ENCODE measurements at regions not wholly inside any gene's neighbourhood (a gene's known extent, or its start where the extent isn't known, plus 50 kb on each side); places are given as distances from the start of the nearest gene placed in this dataset.

GRCh38 chr12:75872762-75873161, 158.8 kb downstream of the PHLDA1 start:
- no peak overlapping the region for H3K9ac ChIP-seq (ENCODE audit: low read depth, low read length, poor library complexity)

GRCh38 chr12:75870878-75871277, 160.7 kb downstream of the PHLDA1 start:
- no peak overlapping the region for H2BK5ac ChIP-seq (ENCODE audit: low read length)
- no peak overlapping the region for H3K18ac ChIP-seq (ENCODE audit: low read length)
- H4K8ac ChIP-seq (ENCODE audit: low read depth, low read length), result no peak overlapping the region
- no peaks in the 10 kb centered on the region for H3K36me3 ChIP-seq (replicated peaks in 1 of 2; ENCODE audit: control insufficient read depth in 2 of 2, insufficient read depth in 2 of 2, low read length in 2 of 2)
- no peak overlapping the region for H2AFZ ChIP-seq (ENCODE audit: low read length)
- no peak overlapping the region for H3K9ac ChIP-seq (ENCODE audit: low read depth, low read length, poor library complexity)
- no peaks in the 10 kb centered on the region for H3K27me3 ChIP-seq (ENCODE audit: control insufficient read depth in 3 of 3, insufficient read depth in 3 of 3, low read depth in 1 of 3, low read length in 3 of 3)
- no peaks in the 10 kb centered on the region for H3K79me1 ChIP-seq (ENCODE audit: low read depth, low read length)
- WGBS, 2 donors (ENCODE audit: extremely low coverage in 2 of 2, insufficient read length in 2 of 2, insufficient replicate concordance in 1 of 2), result no CpG with 5 or more reads among the region's 2 CpGs
- peaks cover 0 to 3% of the 10 kb centered on the region in 2 donors for H3K9me3 ChIP-seq (replicated peaks in 1 of 2; ENCODE audit: control insufficient read depth in 2 of 2, insufficient read depth in 1 of 2, low read depth in 1 of 2, low read length in 2 of 2)
- no peak overlapping the region for H3K4ac ChIP-seq (ENCODE audit: low read length)
- no peak overlapping the region for H3K23ac ChIP-seq (ENCODE audit: low read depth, low read length, poor library complexity)
- no peak overlapping the region for H3K14ac ChIP-seq (ENCODE audit: low read length)
- no peak overlapping the region for H3K4me2 ChIP-seq (ENCODE audit: insufficient read depth, low read length, poor library complexity, severe bottlenecking)
- H4K91ac ChIP-seq (ENCODE audit: low read depth, low read length, poor library complexity), result no peak overlapping the region
- peaks cover 2 to 4% of the 10 kb centered on the region in 2 donors for H3K4me1 ChIP-seq (ENCODE audit: control insufficient read depth in 2 of 2, insufficient read depth in 1 of 2, low read depth in 1 of 2, low read length in 2 of 2)
- H2BK15ac ChIP-seq (ENCODE audit: low read length), result no peak overlapping the region
- no peak overlapping the region for H3K4me3 ChIP-seq (ENCODE audit: low read length in 2 of 2)
- no peak overlapping the region for H3K27ac ChIP-seq (replicated peaks; ENCODE audit: low read length)
- DNase-seq (ENCODE audit: low spot score), result no peak
- H2BK12ac ChIP-seq (ENCODE audit: low read length), result no peak overlapping the region
- H2BK120ac ChIP-seq (ENCODE audit: low read depth, low read length), result no peak overlapping the region
- no peak overlapping the region for H2AK5ac ChIP-seq (ENCODE audit: low read depth, low read length)

More at GRCh38 chr12:75872762-75873161, 158.8 kb downstream of the PHLDA1 start:
- Histone ChIP-seq H2AK5ac (ENCODE audit: low read depth, low read length) (no peak overlapping the region), H4K91ac (ENCODE audit: low read depth, low read length, poor library complexity) (no peak overlapping the region), H3K14ac (ENCODE audit: low read length) (no peak overlapping the region), H2BK15ac (ENCODE audit: low read length) (no peak overlapping the region), H3K9me3 (replicated peaks in 1 of 2; ENCODE audit: control insufficient read depth in 2 of 2, insufficient read depth in 1 of 2, low read depth in 1 of 2, low read length in 2 of 2) (no peaks in the 10 kb centered on the region), H3K4me3 (ENCODE audit: low read length in 2 of 2) (no peak overlapping the region), H3K4me1 (ENCODE audit: control insufficient read depth in 2 of 2, insufficient read depth in 1 of 2, low read depth in 1 of 2, low read length in 2 of 2) (peaks cover 4 to 14% of the 10 kb centered on the region in 2 donors), H3K36me3 (replicated peaks in 1 of 2; ENCODE audit: control insufficient read depth in 2 of 2, insufficient read depth in 2 of 2, low read length in 2 of 2) (no peaks in the 10 kb centered on the region), H2BK120ac (ENCODE audit: low read depth, low read length) (no peak overlapping the region), H3K4ac (ENCODE audit: low read length) (no peak overlapping the region), H3K27ac (replicated peaks; ENCODE audit: low read length) (no peak overlapping the region), H3K79me1 (ENCODE audit: low read depth, low read length) (no peaks in the 10 kb centered on the region), H3K4me2 (ENCODE audit: insufficient read depth, low read length, poor library complexity, severe bottlenecking) (no peak overlapping the region), H3K23ac (ENCODE audit: low read depth, low read length, poor library complexity) (no peak overlapping the region), H2BK5ac (ENCODE audit: low read length) (no peak overlapping the region), H2BK12ac (ENCODE audit: low read length) (no peak overlapping the region), H3K18ac (ENCODE audit: low read length) (no peak overlapping the region), H2AFZ (ENCODE audit: low read length) (no peak overlapping the region), H4K8ac (ENCODE audit: low read depth, low read length) (no peak overlapping the region), H3K27me3 (ENCODE audit: control insufficient read depth in 3 of 3, insufficient read depth in 3 of 3, low read depth in 1 of 3, low read length in 3 of 3) (no peaks in the 10 kb centered on the region)
- no peak for DNase-seq (ENCODE audit: low spot score)
- WGBS, 2 donors (ENCODE audit: extremely low coverage in 2 of 2, insufficient read length in 2 of 2, insufficient replicate concordance in 1 of 2), result no CpG with 5 or more reads among the region's 2 CpGs

- no peak overlapping the region for H3K27ac ChIP-seq (replicated peaks; ENCODE audit: low read length)
Observed at GRCh38 chr12:75868501-75868900, 163.1 kb downstream of the PHLDA1 start.

GRCh38 chr12:75865315-75865714, 166.3 kb downstream of the PHLDA1 start:
- no peak overlapping the region for H2BK5ac ChIP-seq (ENCODE audit: low read length)
- DNase-seq (ENCODE audit: low spot score), result no peak
- no peaks in the 10 kb centered on the region for H3K79me1 ChIP-seq (ENCODE audit: low read depth, low read length)
- H3K9me3 ChIP-seq (replicated peaks in 1 of 2; ENCODE audit: control insufficient read depth in 2 of 2, insufficient read depth in 1 of 2, low read depth in 1 of 2, low read length in 2 of 2), result peaks cover 0 to 3% of the 10 kb centered on the region in 2 donors
- no peak overlapping the region for H3K4me3 ChIP-seq (ENCODE audit: low read length in 2 of 2)
- H2BK12ac ChIP-seq (ENCODE audit: low read length), result no peak overlapping the region
- no peak overlapping the region for H2BK120ac ChIP-seq (ENCODE audit: low read depth, low read length)
- no peak overlapping the region for H2AK5ac ChIP-seq (ENCODE audit: low read depth, low read length)
- no peak overlapping the region for H3K4ac ChIP-seq (ENCODE audit: low read length)
- WGBS, 2 donors (ENCODE audit: extremely low coverage in 2 of 2, insufficient read length in 2 of 2, insufficient replicate concordance in 1 of 2), result no CpG with 5 or more reads among the region's 3 CpGs
- H4K8ac ChIP-seq (ENCODE audit: low read depth, low read length), result no peak overlapping the region
- no peak overlapping the region for H3K27ac ChIP-seq (replicated peaks; ENCODE audit: low read length)
- H3K4me1 ChIP-seq (ENCODE audit: control insufficient read depth in 2 of 2, insufficient read depth in 1 of 2, low read depth in 1 of 2, low read length in 2 of 2), result no peaks in the 10 kb centered on the region
- H4K91ac ChIP-seq (ENCODE audit: low read depth, low read length, poor library complexity), result no peak overlapping the region
- H3K9ac ChIP-seq (ENCODE audit: low read depth, low read length, poor library complexity), result no peak overlapping the region
- no peak overlapping the region for H3K14ac ChIP-seq (ENCODE audit: low read length)
- H3K36me3 ChIP-seq (replicated peaks in 1 of 2; ENCODE audit: control insufficient read depth in 2 of 2, insufficient read depth in 2 of 2, low read length in 2 of 2), result no peaks in the 10 kb centered on the region
- no peak overlapping the region for H2BK15ac ChIP-seq (ENCODE audit: low read length)
- H3K27me3 ChIP-seq (ENCODE audit: control insufficient read depth in 3 of 3, insufficient read depth in 3 of 3, low read depth in 1 of 3, low read length in 3 of 3), result no peaks in the 10 kb centered on the region
- no peak overlapping the region for H3K4me2 ChIP-seq (ENCODE audit: insufficient read depth, low read length, poor library complexity, severe bottlenecking)
- no peak overlapping the region for H3K23ac ChIP-seq (ENCODE audit: low read depth, low read length, poor library complexity)
- no peak overlapping the region for H3K18ac ChIP-seq (ENCODE audit: low read length)
- H2AFZ ChIP-seq (ENCODE audit: low read length), result no peak overlapping the region

More at GRCh38 chr12:75868501-75868900, 163.1 kb downstream of the PHLDA1 start:
- Histone ChIP-seq H2BK12ac (ENCODE audit: low read length) (no peak overlapping the region), H4K8ac (ENCODE audit: low read depth, low read length) (no peak overlapping the region), H3K23ac (ENCODE audit: low read depth, low read length, poor library complexity) (no peak overlapping the region), H3K4me1 (ENCODE audit: control insufficient read depth in 2 of 2, insufficient read depth in 1 of 2, low read depth in 1 of 2, low read length in 2 of 2) (peaks cover 2 to 4% of the 10 kb centered on the region in 2 donors), H3K4ac (ENCODE audit: low read length) (no peak overlapping the region), H2BK15ac (ENCODE audit: low read length) (no peak overlapping the region), H2BK120ac (ENCODE audit: low read depth, low read length) (no peak overlapping the region), H3K4me3 (ENCODE audit: low read length in 2 of 2) (no peak overlapping the region), H3K79me1 (ENCODE audit: low read depth, low read length) (no peaks in the 10 kb centered on the region), H3K14ac (ENCODE audit: low read length) (no peak overlapping the region), H3K9me3 (replicated peaks in 1 of 2; ENCODE audit: control insufficient read depth in 2 of 2, insufficient read depth in 1 of 2, low read depth in 1 of 2, low read length in 2 of 2) (peaks cover 0 to 3% of the 10 kb centered on the region in 2 donors), H2AK5ac (ENCODE audit: low read depth, low read length) (no peak overlapping the region), H2AFZ (ENCODE audit: low read length) (no peak overlapping the region), H3K18ac (ENCODE audit: low read length) (no peak overlapping the region), H2BK5ac (ENCODE audit: low read length) (no peak overlapping the region), H3K4me2 (ENCODE audit: insufficient read depth, low read length, poor library complexity, severe bottlenecking) (no peak overlapping the region), H4K91ac (ENCODE audit: low read depth, low read length, poor library complexity) (no peak overlapping the region), H3K27me3 (ENCODE audit: control insufficient read depth in 3 of 3, insufficient read depth in 3 of 3, low read depth in 1 of 3, low read length in 3 of 3) (no peaks in the 10 kb centered on the region), H3K36me3 (replicated peaks in 1 of 2; ENCODE audit: control insufficient read depth in 2 of 2, insufficient read depth in 2 of 2, low read length in 2 of 2) (no peaks in the 10 kb centered on the region), H3K9ac (ENCODE audit: low read depth, low read length, poor library complexity) (no peak overlapping the region)
- no peak for DNase-seq (ENCODE audit: low spot score)
- WGBS, 2 donors (ENCODE audit: extremely low coverage in 2 of 2, insufficient read length in 2 of 2, insufficient replicate concordance in 1 of 2), result no CpG with 5 or more reads among the region's 3 CpGs

All from neuronal stem cell (in vitro differentiated cells).